GM12892 (cell line): ENCODE measurements at regions not wholly inside any gene's neighbourhood (a gene's known extent, or its start where the extent isn't known, plus 50 kb on each side); places are given as distances from the start of the nearest gene placed in this dataset.

Experiments
- POLR2A ChIP-seq: IDR thresholded peaks from 2 replicates; pipeline ENCODE4 v1.6.1; 2011; ENCODE audit warnings: low read depth, low read length, control low read depth
- POLR2AphosphoS5 ChIP-seq: IDR thresholded peaks from 2 replicates; pipeline ENCODE4 v1.6.1; 2011; ENCODE audit warnings: low read depth, low read length, control low read depth
- TAF1 ChIP-seq: IDR thresholded peaks from 2 replicates; pipeline ENCODE4 v1.6.1; 2011; ENCODE audit warnings: low read depth, mild to moderate bottlenecking, control low read depth, low read length, borderline replicate concordance

GRCh38 chr9:115596021-115596745 is 478.2 kb upstream of the TNC start:
- TF ChIP-seq POLR2A (no peak), TAF1 (no peak), POLR2AphosphoS5 (no peak)
